ENCODE measurements at regions not wholly inside any gene's neighbourhood (a gene's known extent, or its start where the extent isn't known, plus 50 kb on each side); places are given as distances from the start of the nearest gene placed in this dataset.

- no peak for TF ChIP-seq POLR2A (IDR thresholded peaks at IDR 0.05; ENCODE audit: low read length)
- no peak for TF ChIP-seq GATA1 (IDR thresholded peaks at IDR 0.05; ENCODE audit: low read depth, low read length)
- no peak for DNase-seq
Measured at GRCh38 chr4:23237771-23238170, 545.0 kb downstream of the GBA3 start.

- TF ChIP-seq POLR2A (IDR thresholded peaks at IDR 0.05; ENCODE audit: low read length) (no peak), GATA1 (IDR thresholded peaks at IDR 0.05; ENCODE audit: low read depth, low read length) (no peak)
- no peak for DNase-seq
Measured at GRCh38 chr4:23235628-23236390, 543.1 kb downstream of the GBA3 start.

GRCh38 chr4:23234716-23235115 is 542.0 kb downstream of the GBA3 start:
- TF ChIP-seq GATA1 (IDR thresholded peaks at IDR 0.05; ENCODE audit: low read depth, low read length) (no peak), POLR2A (IDR thresholded peaks at IDR 0.05; ENCODE audit: low read length) (no peak)
- no peak for DNase-seq

- TF ChIP-seq POLR2A (IDR thresholded peaks at IDR 0.05; ENCODE audit: low read length): no peak
- no peak for TF ChIP-seq GATA1 (IDR thresholded peaks at IDR 0.05; ENCODE audit: low read depth, low read length)
- no peak for DNase-seq
Measured at GRCh38 chr4:23234018-23234417, 541.3 kb downstream of the GBA3 start.

- no peak for TF ChIP-seq GATA1 (IDR thresholded peaks at IDR 0.05; ENCODE audit: low read depth, low read length)
Measured at GRCh38 chr4:23233596-23233995, 540.9 kb downstream of the GBA3 start.

GRCh38 chr4:23232987-23233386 is 540.2 kb downstream of the GBA3 start:
- TF ChIP-seq GATA1 (IDR thresholded peaks at IDR 0.05; ENCODE audit: low read depth, low read length) (no peak), POLR2A (IDR thresholded peaks at IDR 0.05; ENCODE audit: low read length) (no peak)
- DNase-seq: no peak

More at GRCh38 chr4:23233596-23233995, 540.9 kb downstream of the GBA3 start:
- no peak for DNase-seq

- TF ChIP-seq GATA1 (IDR thresholded peaks at IDR 0.05; ENCODE audit: low read depth, low read length): no peak
- TF ChIP-seq POLR2A (IDR thresholded peaks at IDR 0.05; ENCODE audit: low read length): no peak
- DNase-seq: no peak
Measured at GRCh38 chr4:23225564-23225963, 532.8 kb downstream of the GBA3 start.

GRCh38 chr4:23224684-23225420 is 532.1 kb downstream of the GBA3 start:
- no peak for TF ChIP-seq POLR2A (IDR thresholded peaks at IDR 0.05; ENCODE audit: low read length)
- TF ChIP-seq GATA1 (IDR thresholded peaks at IDR 0.05; ENCODE audit: low read depth, low read length): no peak
- DNase-seq: no peak

- DNase-seq: no peak
- TF ChIP-seq GATA1 (IDR thresholded peaks at IDR 0.05; ENCODE audit: low read depth, low read length) (no peak), POLR2A (IDR thresholded peaks at IDR 0.05; ENCODE audit: low read length) (no peak)
Measured at GRCh38 chr4:23220911-23221310, 528.2 kb downstream of the GBA3 start.

- no peak for DNase-seq
- no peak for TF ChIP-seq GATA1 (IDR thresholded peaks at IDR 0.05; ENCODE audit: low read depth, low read length)
- TF ChIP-seq POLR2A (IDR thresholded peaks at IDR 0.05; ENCODE audit: low read length): no peak
Measured at GRCh38 chr4:23219779-23220408, 527.2 kb downstream of the GBA3 start.

GRCh38 chr4:23213198-23213597 is 520.5 kb downstream of the GBA3 start:
- DNase-seq: no peak
- TF ChIP-seq GATA1 (IDR thresholded peaks at IDR 0.05; ENCODE audit: low read depth, low read length) (no peak), POLR2A (IDR thresholded peaks at IDR 0.05; ENCODE audit: low read length) (no peak)

- DNase-seq: no peak
- no peak for TF ChIP-seq POLR2A (IDR thresholded peaks at IDR 0.05; ENCODE audit: low read length)
- TF ChIP-seq GATA1 (IDR thresholded peaks at IDR 0.05; ENCODE audit: low read depth, low read length): no peak
Measured at GRCh38 chr4:23212558-23212957, 519.8 kb downstream of the GBA3 start.

GRCh38 chr4:23207059-23207458 is 514.3 kb downstream of the GBA3 start:
- no peak for DNase-seq
- no peak for TF ChIP-seq POLR2A (IDR thresholded peaks at IDR 0.05; ENCODE audit: low read length)
- TF ChIP-seq GATA1 (IDR thresholded peaks at IDR 0.05; ENCODE audit: low read depth, low read length): no peak

GRCh38 chr4:23202712-23203247 is 510.0 kb downstream of the GBA3 start:
- TF ChIP-seq GATA1 (IDR thresholded peaks at IDR 0.05; ENCODE audit: low read depth, low read length): no peak
- no peak for TF ChIP-seq POLR2A (IDR thresholded peaks at IDR 0.05; ENCODE audit: low read length)

More at GRCh38 chr4:23202712-23203247, 510.0 kb downstream of the GBA3 start:
- no peak for DNase-seq

Measured in erythroblast (primary cell).